Mucosa of rectum (tissue), 2 donors: ENCODE measurements at regions not wholly inside any gene's neighbourhood (a gene's known extent, or its start where the extent isn't known, plus 50 kb on each side); places are given as distances from the start of the nearest gene placed in this dataset.

ENCODE experiments used
- H3K27ac ChIP-seq, 2 donors: one replicate each; pipeline ENCODE4 v1.7.0; 2013; ENCODE audit warnings: inconsistent platforms in 2 of 2, low read depth in 2 of 2, low read length in 2 of 2
- H3K27me3 ChIP-seq, 2 donors: one replicate each; pipeline ENCODE4 v1.7.0; 2013; ENCODE audit warnings: low read length in 2 of 2; ENCODE audit not compliant: control insufficient read depth in 2 of 2, insufficient read depth in 2 of 2
- H3K36me3 ChIP-seq, 2 donors: one replicate each; pipeline ENCODE4 v1.7.0; 2013; ENCODE audit warnings: low read length in 2 of 2; ENCODE audit not compliant: control insufficient read depth in 2 of 2, insufficient read depth in 2 of 2
- H3K4me1 ChIP-seq, 2 donors: one replicate each; pipeline ENCODE4 v1.7.0; 2013; ENCODE audit warnings: low read length in 2 of 2, mild to moderate bottlenecking in 1 of 2; ENCODE audit not compliant: control insufficient read depth in 2 of 2, insufficient read depth in 2 of 2
- H3K4me3 ChIP-seq, 2 donors: one replicate each; pipeline ENCODE4 v1.7.0; 2013; ENCODE audit warnings: low read length in 2 of 2
- H3K9ac ChIP-seq, 2 donors: one replicate each; pipeline ENCODE4 v1.7.0; 2013; ENCODE audit warnings: low read length in 2 of 2, low read depth in 1 of 2, mild to moderate bottlenecking in 1 of 2
- H3K9me3 ChIP-seq, 2 donors: one replicate each; pipeline ENCODE4 v1.7.0; 2013; ENCODE audit warnings: low read length in 2 of 2; ENCODE audit not compliant: control insufficient read depth in 2 of 2
- donor health status: healthy.
- donor health status: Normal muscosa, but diverticular disease.

- peaks cover 0 to 3% of the 10 kb centered on the region in 2 donors for H3K9me3 ChIP-seq
- H3K4me1 ChIP-seq: no peaks in the 10 kb centered on the region
- H3K36me3 ChIP-seq: no peaks in the 10 kb centered on the region
Measured at GRCh38 chr5:21165344-21165743, 1177.3 kb upstream of the CDH18 start.

GRCh38 chr5:21164425-21164824, 1176.4 kb upstream of the CDH18 start:
- Histone ChIP-seq H3K4me1 (no peaks in the 10 kb centered on the region), H3K36me3 (no peaks in the 10 kb centered on the region), H3K4me3 (no peak overlapping the region), H3K9me3 (peaks cover 0 to 3% of the 10 kb centered on the region in 2 donors), H3K27me3 (no peaks in the 10 kb centered on the region), H3K27ac (no peak overlapping the region), H3K9ac (no peak overlapping the region)

More at GRCh38 chr5:21165344-21165743, 1177.3 kb upstream of the CDH18 start:
- no peaks in the 10 kb centered on the region for H3K27me3 ChIP-seq
- no peak overlapping the region for H3K9ac ChIP-seq
- no peak overlapping the region for H3K27ac ChIP-seq
- no peak overlapping the region for H3K4me3 ChIP-seq

- H3K9me3 ChIP-seq: no peaks in the 10 kb centered on the region
- H3K27ac ChIP-seq: no peak overlapping the region
- no peaks in the 10 kb centered on the region for H3K27me3 ChIP-seq
- H3K36me3 ChIP-seq: no peaks in the 10 kb centered on the region
- H3K9ac ChIP-seq: no peak overlapping the region
- H3K4me3 ChIP-seq: no peak overlapping the region
- no peaks in the 10 kb centered on the region for H3K4me1 ChIP-seq
Measured at GRCh38 chr5:21159510-21160059, 1171.6 kb upstream of the CDH18 start.

GRCh38 chr5:21154526-21154925, 1166.5 kb upstream of the CDH18 start:
- Histone ChIP-seq H3K4me1 (no peaks in the 10 kb centered on the region), H3K27me3 (no peaks in the 10 kb centered on the region), H3K9ac (no peak overlapping the region), H3K9me3 (no peaks in the 10 kb centered on the region), H3K27ac (no peak overlapping the region), H3K36me3 (no peaks in the 10 kb centered on the region), H3K4me3 (no peak overlapping the region)

GRCh38 chr5:21152611-21153010, 1164.6 kb upstream of the CDH18 start:
- no peak overlapping the region for H3K4me3 ChIP-seq
- H3K9me3 ChIP-seq: no peaks in the 10 kb centered on the region
- no peak overlapping the region for H3K27ac ChIP-seq
- no peaks in the 10 kb centered on the region for H3K27me3 ChIP-seq
- no peaks in the 10 kb centered on the region for H3K36me3 ChIP-seq
- no peak overlapping the region for H3K9ac ChIP-seq
- H3K4me1 ChIP-seq: no peaks in the 10 kb centered on the region

GRCh38 chr5:21145376-21145775, 1157.4 kb upstream of the CDH18 start:
- Histone ChIP-seq H3K9me3 (no peaks in the 10 kb centered on the region), H3K36me3 (no peaks in the 10 kb centered on the region), H3K9ac (no peak overlapping the region), H3K27me3 (no peaks in the 10 kb centered on the region), H3K4me1 (no peaks in the 10 kb centered on the region), H3K27ac (no peak overlapping the region), H3K4me3 (no peak overlapping the region)

- no peak overlapping the region for H3K4me3 ChIP-seq
- H3K4me1 ChIP-seq: no peaks in the 10 kb centered on the region
- H3K27ac ChIP-seq: no peak overlapping the region
- H3K9me3 ChIP-seq: no peaks in the 10 kb centered on the region
- no peak overlapping the region for H3K9ac ChIP-seq
- no peaks in the 10 kb centered on the region for H3K27me3 ChIP-seq
- H3K36me3 ChIP-seq: no peaks in the 10 kb centered on the region
Measured at GRCh38 chr5:21143686-21144085, 1155.7 kb upstream of the CDH18 start.

GRCh38 chr5:21142791-21143190, 1154.8 kb upstream of the CDH18 start:
- no peak overlapping the region for H3K27ac ChIP-seq
- H3K4me3 ChIP-seq: no peak overlapping the region
- no peaks in the 10 kb centered on the region for H3K4me1 ChIP-seq
- no peaks in the 10 kb centered on the region for H3K9me3 ChIP-seq
- no peak overlapping the region for H3K9ac ChIP-seq
- H3K36me3 ChIP-seq: no peaks in the 10 kb centered on the region
- H3K27me3 ChIP-seq: no peaks in the 10 kb centered on the region

- H3K9ac ChIP-seq: no peak overlapping the region
- no peak overlapping the region for H3K4me3 ChIP-seq
- H3K27ac ChIP-seq: no peak overlapping the region
- H3K27me3 ChIP-seq: no peaks in the 10 kb centered on the region
- no peaks in the 10 kb centered on the region for H3K9me3 ChIP-seq
- H3K4me1 ChIP-seq: no peaks in the 10 kb centered on the region
- no peaks in the 10 kb centered on the region for H3K36me3 ChIP-seq
Measured at GRCh38 chr5:21140987-21141386, 1153.0 kb upstream of the CDH18 start.

- Histone ChIP-seq H3K27ac (no peak overlapping the region), H3K9me3 (no peaks in the 10 kb centered on the region), H3K27me3 (no peaks in the 10 kb centered on the region), H3K4me1 (no peaks in the 10 kb centered on the region), H3K4me3 (no peak overlapping the region), H3K9ac (no peak overlapping the region), H3K36me3 (no peaks in the 10 kb centered on the region)
Measured at GRCh38 chr5:21126236-21126635, 1138.2 kb upstream of the CDH18 start.
